Activated T-helper 1 cell treated with Interleukin-2 at 50 U/mL for 16 hours (primary cell): ENCODE measurements at regions not wholly inside any gene's neighbourhood (a gene's known extent, or its start where the extent isn't known, plus 50 kb on each side); places are given as distances from the start of the nearest gene placed in this dataset.

Experiments used
- DNase-seq: peaks from one replicate; pipeline ENCODE4 v3.0.0-alpha.2; 2020; ENCODE audit warnings: low read depth

DNA sequence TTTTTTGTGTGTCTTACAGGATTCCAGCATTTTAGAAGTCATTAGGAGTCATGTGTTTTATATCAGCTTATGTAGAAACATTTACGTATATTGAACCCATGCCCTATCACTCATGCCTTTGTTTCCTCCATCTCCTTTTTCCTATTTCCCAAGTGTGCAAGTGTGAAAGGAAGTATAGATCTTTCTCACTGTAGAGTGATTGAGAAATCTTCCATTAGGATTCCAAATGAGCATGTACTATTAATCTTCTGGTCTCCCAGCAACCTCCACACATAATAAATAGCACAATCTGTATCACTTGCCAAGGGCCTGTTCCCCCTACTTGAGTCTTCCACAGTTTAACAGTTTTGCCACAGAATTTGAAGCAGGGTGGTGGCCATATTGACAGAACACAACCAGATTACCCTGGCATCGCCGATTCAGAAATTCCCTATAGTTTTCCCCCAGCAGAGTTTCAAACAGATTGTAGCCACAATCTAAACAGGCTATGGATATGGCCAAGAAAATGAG is 1052.8 kb downstream of the TTLL7 start:
- no peak for DNase-seq

- DNase-seq: no peak
Observed at GRCh38 chr1:82944822-82945221, 1054.1 kb downstream of the TTLL7 start.

DNA sequence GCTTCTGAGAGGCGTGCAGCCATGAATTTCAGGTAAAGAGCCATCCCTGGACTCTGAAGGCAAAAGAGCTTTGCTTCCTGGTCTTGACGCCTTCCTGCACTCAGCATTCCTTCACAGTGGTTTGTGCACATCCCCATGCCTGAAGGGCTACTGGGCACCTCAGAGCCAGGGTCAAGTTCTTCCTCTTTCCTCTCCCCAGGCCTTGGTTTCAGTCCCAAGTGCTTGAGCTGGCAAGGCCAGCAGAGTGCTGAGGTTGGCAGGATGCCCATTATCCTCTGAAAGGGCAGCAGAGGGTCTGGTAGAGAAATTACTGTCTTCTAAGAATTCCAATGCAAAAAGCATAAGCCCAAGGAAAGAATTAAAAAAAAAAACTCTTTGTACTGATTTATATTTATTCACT is 1064.9 kb downstream of the TTLL7 start:
- DNase-seq: no peak

DNA sequence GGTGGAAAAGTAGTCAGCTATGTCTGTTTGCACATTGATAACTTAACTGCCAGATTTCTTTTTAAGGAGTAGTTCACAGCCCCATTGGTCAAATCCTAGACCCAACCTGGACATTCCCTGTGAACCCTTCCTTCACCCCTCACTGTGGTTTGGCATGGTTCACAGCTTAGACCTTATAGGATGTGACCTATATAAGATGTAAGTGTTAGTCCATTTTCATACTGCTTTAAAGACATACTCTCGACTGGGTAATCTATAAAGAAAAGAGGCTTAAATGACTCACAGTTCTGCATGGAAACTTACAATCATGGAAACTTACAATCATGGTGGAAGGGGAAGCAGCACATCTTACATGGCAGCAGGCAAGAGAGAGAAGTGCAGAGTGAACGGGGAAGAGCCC is 1066.2 kb downstream of the TTLL7 start:
- no peak for DNase-seq

DNA sequence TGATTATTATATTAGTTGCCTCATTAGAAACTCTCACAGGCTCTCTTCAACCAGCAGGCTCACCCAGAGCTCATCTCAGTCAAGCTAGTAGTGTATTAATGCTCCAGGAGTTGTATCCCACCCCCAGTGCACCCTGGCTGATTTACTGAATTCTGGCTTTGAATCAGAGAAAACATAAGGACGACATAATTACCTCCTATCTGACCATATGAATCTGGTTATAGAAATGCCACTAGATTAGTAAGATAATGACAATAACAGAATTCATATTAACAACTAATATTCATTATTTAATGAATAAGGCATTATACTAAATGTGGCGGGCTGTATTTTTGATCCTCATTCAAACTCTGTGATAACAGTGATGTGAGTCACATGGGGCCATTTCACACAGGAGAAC is 1066.7 kb downstream of the TTLL7 start:
- no peak for DNase-seq

GRCh38 chr1:82931006-82931405 is 1067.9 kb downstream of the TTLL7 start:
- no peak for DNase-seq

DNA sequence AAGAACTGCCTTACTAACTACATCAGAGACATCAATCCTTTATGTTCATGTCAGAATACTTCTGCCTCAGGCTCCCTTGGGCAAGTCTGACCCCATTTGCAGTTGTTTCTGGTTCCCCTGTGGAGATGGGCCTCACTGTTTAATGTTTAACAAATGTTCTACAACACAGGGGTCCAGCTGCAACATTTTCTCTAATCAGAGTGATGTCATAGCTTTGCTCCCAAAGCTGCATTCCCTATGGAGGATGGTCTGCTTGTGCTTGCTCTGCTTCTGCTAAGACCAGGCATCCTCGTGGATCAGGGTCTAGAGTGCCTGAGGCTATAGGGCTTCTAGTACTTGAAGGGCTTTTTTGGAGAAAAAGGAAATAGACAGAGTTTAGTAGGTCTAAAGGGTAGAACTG is 1071.2 kb downstream of the TTLL7 start:
- no peak for DNase-seq

DNA sequence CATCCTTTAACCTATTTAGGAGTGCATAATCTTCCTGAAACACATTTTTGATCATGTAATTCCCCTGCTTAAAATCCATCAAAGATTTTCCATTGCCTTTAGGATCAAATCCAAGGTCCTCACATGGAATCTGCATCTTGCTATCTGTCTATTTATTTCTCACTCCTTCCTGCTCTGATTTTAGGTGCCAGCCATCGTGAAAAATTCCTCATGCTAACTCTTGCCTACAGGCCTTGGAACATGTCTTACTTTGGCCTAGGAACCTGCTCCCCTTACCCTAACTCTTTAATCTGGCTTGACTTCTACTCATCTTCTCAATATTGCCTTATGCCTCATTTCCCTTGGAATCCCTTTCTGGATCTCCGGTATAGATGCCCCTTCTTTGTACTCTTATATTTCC is 1074.3 kb downstream of the TTLL7 start:
- DNase-seq: no peak

GRCh38 chr1:82923931-82924330 is 1075.0 kb downstream of the TTLL7 start:
- no peak for DNase-seq

DNA sequence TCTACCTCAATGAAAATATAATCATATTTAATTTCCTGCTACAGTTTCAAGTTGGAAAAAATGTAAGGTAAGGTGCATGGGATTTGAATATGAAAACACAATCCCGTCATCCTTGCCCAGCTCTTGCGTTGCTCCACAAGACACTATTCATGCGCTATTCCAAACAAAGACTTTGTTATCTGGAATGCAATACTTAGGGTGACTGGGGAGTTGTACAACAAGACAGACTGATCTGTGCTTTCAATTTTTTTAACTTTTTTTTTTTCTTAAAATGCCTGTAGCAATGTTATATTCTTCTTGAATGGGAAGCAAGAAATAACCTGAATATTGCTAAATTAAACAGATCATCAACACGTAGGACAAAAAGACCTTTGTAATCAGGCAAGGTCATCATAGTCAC is 1077.2 kb downstream of the TTLL7 start:
- no peak for DNase-seq

- DNase-seq: no peak
Observed at GRCh38 chr1:82920418-82921248, 1078.3 kb downstream of the TTLL7 start.

- DNase-seq: no peak
Observed at GRCh38 chr1:82919837-82920236, 1079.1 kb downstream of the TTLL7 start.

GRCh38 chr1:82907313-82907712 is 1091.6 kb downstream of the TTLL7 start:
- no peak for DNase-seq

DNA sequence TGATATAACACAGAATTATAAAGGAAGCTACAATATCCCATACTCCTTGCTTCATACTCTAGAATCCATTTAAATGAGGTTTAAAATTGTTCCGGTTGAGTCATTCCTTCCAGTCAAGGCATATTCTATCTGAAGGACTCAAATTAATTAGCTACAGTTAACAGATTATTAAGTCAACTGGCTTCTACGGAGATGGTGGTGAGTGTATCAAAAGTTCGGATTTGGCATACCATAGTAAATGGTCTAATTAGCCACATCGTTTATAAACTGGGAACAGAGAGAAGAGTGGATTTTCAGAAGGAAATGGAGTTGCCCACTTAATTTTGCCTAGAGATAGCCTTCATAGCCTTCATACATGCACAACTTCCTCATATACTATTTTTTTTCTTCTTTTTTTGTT is 1095.3 kb downstream of the TTLL7 start:
- no peak for DNase-seq

DNA sequence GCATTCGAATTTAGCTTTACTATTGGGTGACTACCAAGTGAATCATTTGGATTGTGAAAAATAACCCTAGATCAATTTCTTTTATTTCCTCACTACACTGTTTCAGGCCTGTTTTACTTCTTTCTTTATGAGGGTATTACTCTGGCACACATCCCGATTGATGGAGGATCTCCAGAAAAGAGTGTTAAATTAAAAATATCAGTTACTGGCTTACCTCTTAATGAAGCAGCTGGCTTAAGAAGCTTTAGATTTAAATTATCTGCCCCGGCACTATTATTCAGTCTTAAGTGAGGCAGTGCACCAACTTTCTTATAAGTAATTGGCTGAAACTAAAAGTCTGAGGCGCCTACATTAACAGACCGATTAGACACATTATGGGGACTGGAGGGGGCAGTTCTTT is 1097.4 kb downstream of the TTLL7 start:
- DNase-seq: no peak

DNA sequence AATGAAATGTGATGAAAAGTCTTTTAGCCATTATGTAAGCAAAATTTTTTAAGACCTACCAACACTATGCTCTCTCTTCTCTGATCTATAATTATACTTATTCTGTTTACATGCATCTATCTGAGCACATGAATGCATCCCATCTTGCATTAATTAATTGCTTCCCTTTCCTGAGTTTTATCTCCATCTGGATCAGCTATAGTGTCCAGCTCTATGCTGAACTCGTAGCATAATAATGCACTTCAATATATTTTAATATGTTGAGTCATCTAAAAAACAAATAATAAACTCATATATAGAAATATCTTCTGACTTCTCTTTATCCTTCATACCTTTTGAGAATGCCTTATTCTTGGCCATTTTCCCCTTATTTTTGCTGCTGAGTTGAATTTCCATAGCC is 1097.8 kb downstream of the TTLL7 start:
- DNase-seq: no peak

- no peak for DNase-seq
Observed at GRCh38 chr1:82899017-82899416, 1098.3 kb downstream of the ADGRL2 start.

- no peak for DNase-seq
Observed at GRCh38 chr1:82897549-82897948, 1096.8 kb downstream of the ADGRL2 start.

DNA sequence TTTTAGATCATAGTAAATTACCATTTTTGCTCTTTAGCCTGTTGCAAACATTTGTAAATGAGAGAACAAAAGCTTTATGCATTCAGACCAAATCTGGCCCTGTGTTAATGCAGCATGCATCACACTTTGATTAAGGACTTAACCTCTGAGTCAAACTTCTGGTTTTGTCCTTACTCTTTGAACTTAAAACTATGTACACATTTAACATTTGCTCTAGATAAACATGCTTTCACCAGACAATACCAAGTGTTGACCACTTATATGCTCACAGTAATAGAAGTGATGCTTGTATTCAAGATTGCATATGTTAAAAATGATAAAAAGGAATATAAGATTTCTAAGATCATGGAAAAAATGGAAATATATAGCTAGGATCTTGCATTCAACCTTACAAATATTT is 1095.3 kb downstream of the ADGRL2 start:
- DNase-seq: no peak

- DNase-seq: no peak
Observed at GRCh38 chr1:82894635-82895034, 1093.9 kb downstream of the ADGRL2 start.

DNA sequence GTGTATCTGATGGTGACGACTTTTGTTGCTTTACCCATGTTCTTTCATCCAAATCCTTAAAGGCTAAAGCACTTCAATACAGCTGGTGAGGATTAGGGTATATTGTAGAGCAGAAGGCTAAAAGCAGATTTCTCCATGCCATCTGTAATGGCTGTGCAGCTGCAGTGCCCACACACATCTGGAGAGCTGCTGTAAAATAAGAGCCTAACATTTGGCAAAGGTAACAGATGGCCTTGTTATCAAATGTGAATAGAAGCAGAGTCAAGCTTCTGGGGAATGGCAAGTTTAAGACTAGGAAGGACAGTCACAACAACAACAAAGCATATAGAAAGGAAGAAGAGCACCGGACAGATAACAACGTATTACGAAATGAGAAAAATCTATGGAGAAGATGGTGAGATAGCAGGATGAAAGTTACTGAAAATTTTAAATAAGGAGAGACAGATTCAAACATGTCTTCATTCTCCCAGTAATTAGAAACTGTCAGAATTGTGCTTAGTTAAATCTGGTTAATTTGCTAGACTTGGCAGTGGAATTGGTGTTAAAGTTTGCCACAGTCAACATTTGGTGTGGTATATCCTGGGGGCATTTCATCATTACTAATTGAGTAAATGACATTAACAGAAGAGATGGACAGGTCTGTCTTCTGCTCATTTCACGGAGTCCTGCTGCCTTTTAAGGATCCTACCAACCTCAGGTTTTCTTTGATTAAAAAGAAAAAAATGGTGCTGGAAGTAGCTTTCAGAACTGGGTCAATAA is 1093.2 kb downstream of the ADGRL2 start:
- DNase-seq: no peak

DNA sequence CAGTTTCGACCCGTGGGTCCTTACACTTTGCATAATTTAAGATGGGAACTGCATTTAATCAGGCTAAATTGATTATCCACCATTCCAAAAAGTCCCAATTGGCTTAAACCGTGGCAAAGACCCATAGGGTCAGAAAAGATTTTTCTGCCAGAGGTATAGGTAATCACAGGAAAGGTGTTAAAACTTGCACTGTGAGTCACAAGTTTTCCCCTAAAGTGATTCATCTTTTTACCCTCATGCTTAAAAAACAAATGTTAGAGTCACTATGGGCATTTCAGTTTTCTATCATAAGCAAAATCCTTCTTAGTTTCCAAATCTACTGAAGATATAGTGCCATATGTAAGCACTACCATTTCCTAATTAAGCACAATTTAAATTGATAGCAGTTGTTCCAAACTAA is 1079.8 kb downstream of the ADGRL2 start:
- no peak for DNase-seq

DNA sequence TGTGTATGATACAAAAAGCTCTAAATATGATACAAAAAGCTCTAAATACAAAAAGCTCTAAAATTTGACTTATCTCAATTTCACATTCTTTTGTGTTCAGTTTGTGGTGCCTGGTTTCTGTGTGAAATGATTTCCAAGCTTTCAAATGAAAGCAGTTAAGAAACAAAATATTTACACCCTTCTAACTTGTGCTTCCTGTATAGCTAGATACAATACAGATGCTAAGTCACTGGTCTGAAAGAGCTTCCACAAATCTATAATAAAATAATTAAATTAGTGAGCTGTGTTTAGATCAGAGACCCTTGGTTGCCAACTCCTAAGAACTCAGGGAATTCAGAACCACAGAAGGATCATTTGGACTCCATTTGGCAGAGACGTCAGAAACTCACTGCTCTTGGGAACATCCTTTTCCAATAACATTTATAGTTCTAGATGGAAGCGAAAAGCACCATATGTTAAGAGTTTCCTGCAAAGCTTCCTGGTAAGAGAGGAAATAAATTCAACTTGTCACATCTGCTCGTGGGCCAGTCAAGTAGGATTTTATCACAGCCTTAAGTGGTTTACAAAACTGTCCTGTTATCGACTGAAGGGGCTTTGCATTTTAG is 1079.1 kb downstream of the ADGRL2 start:
- no peak for DNase-seq
